LoVo (cell line): ENCODE measurements at regions not wholly inside any gene's neighbourhood (a gene's known extent, or its start where the extent isn't known, plus 50 kb on each side); places are given as distances from the start of the nearest gene placed in this dataset.
"Not testable (repeated sequence)": the region's sequence is repeated elsewhere in the genome, so short reads cannot be mapped to it uniquely, and the experiment has no call there.

ENCODE experiments used
- DNase-seq: peaks from one replicate; pipeline ENCODE4 v3.0.0-alpha.2; 2016; ENCODE audit warnings: low spot score

- no peak for DNase-seq
These were observed 92.0 kb downstream of the NCOR2 start for GRCh38 chr12:124475295-124476010.

GRCh38 chr12:124474709-124475108 lies 92.7 kb downstream of the NCOR2 start:
- no peak for DNase-seq

- no peak for DNase-seq
These were observed 94.6 kb downstream of the NCOR2 start for GRCh38 chr12:124472690-124473279.

- DNase-seq, result no peak
These were observed 95.6 kb downstream of the NCOR2 start for GRCh38 chr12:124471828-124472227.

- DNase-seq, result no peak
These were observed 96.6 kb downstream of the NCOR2 start for GRCh38 chr12:124470806-124471205.

GRCh38 chr12:124470139-124470538 lies 97.3 kb downstream of the NCOR2 start:
- DNase-seq, result no peak

- no peak for DNase-seq
These were observed 98.1 kb downstream of the NCOR2 start for GRCh38 chr12:124469193-124469888.

GRCh38 chr12:124467549-124467948 lies 99.9 kb downstream of the NCOR2 start:
- DNase-seq, result not testable (repeated sequence)

GRCh38 chr12:124466216-124467128 lies 100.9 kb downstream of the NCOR2 start:
- no peak for DNase-seq

- no peak for DNase-seq
These were observed 101.9 kb downstream of the NCOR2 start for GRCh38 chr12:124465473-124465872.

GRCh38 chr12:124464830-124465229 lies 102.6 kb downstream of the NCOR2 start:
- no peak for DNase-seq

- DNase-seq, result no peak
These were observed 103.3 kb downstream of the NCOR2 start for GRCh38 chr12:124464062-124464461.

GRCh38 chr12:124463341-124463921 lies 104.0 kb downstream of the NCOR2 start:
- no peak for DNase-seq

- no peak for DNase-seq
These were observed 104.7 kb downstream of the NCOR2 start for GRCh38 chr12:124462750-124463149.

GRCh38 chr12:124461851-124462623 lies 105.4 kb downstream of the NCOR2 start:
- no peak for DNase-seq

- no peak for DNase-seq
These were observed 106.2 kb downstream of the NCOR2 start for GRCh38 chr12:124461241-124461673.

- no peak for DNase-seq
These were observed 106.6 kb downstream of the NCOR2 start for GRCh38 chr12:124460771-124461170.

- DNase-seq, result no peak
These were observed 107.4 kb downstream of the NCOR2 start for GRCh38 chr12:124459852-124460645.

- no peak for DNase-seq
These were observed 108.2 kb downstream of the NCOR2 start for GRCh38 chr12:124458992-124459851.
